Astrocyte (in vitro differentiated cells and primary cell): ENCODE measurements at regions not wholly inside any gene's neighbourhood (a gene's known extent, or its start where the extent isn't known, plus 50 kb on each side); places are given as distances from the start of the nearest gene placed in this dataset.

Experiments
- DNase-seq: peaks from one replicate; pipeline ENCODE4 v3.0.0-alpha.2; 2010; ENCODE audit warnings: low read depth
- FAIRE-seq: peaks from 2 replicates; lab custom pipeline; 2011; peaks lifted over from hg19 to GRCh38; lab: Jason Lieb, UNC
- H2AFZ ChIP-seq: 2 replicates; pipeline ENCODE4 v1.6.0; 2012; ENCODE audit warnings: low read depth, low read length, inconsistent platforms
- H3K27ac ChIP-seq: 2 replicates; pipeline ENCODE4 v1.5.1; 2011; ENCODE audit warnings: low read depth, low read length, inconsistent platforms
- H3K27me3 ChIP-seq: 2 replicates; pipeline ENCODE4 v1.6.0; 2011; ENCODE audit warnings: low read length, inconsistent platforms; ENCODE audit not compliant: insufficient read depth
- H3K36me3 ChIP-seq: 2 replicates; pipeline ENCODE4 v1.5.1; 2011; ENCODE audit warnings: low read length, inconsistent platforms; ENCODE audit not compliant: insufficient read depth
- H3K4me1 ChIP-seq: 2 replicates; pipeline ENCODE4 v1.5.1; 2011; ENCODE audit warnings: low read length, inconsistent platforms; ENCODE audit not compliant: insufficient read depth
- H3K4me2 ChIP-seq: 2 replicates; pipeline ENCODE4 v1.6.0; 2012; ENCODE audit warnings: low read length, inconsistent platforms
- H3K4me3 ChIP-seq: 2 replicates; pipeline ENCODE4 v1.5.1; 2011; ENCODE audit warnings: low read depth, mild to moderate bottlenecking, low read length, inconsistent platforms; ENCODE audit not compliant: insufficient read depth
- H3K79me2 ChIP-seq: 2 replicates; pipeline ENCODE4 v1.6.0; 2012; ENCODE audit warnings: mild to moderate bottlenecking, low read length, inconsistent platforms; ENCODE audit not compliant: insufficient read depth
- H3K9ac ChIP-seq: 2 replicates; pipeline ENCODE4 v1.6.0; 2012; ENCODE audit warnings: mild to moderate bottlenecking, low read length, inconsistent platforms
- H3K9me3 ChIP-seq: 2 replicates; pipeline ENCODE4 v1.5.1; 2012; ENCODE audit warnings: low read depth, mild to moderate bottlenecking, low read length, inconsistent platforms; ENCODE audit not compliant: insufficient read depth
- H4K20me1 ChIP-seq: 2 replicates; pipeline ENCODE4 v1.6.0; 2012; ENCODE audit warnings: low read length, inconsistent platforms; ENCODE audit not compliant: insufficient read depth
- H3K27ac Mint-ChIP-seq: one replicate; pipeline ENCODE4 v1.8.0; 2021; ENCODE audit warnings: mild to moderate bottlenecking, mixed read lengths; ENCODE audit not compliant: unreplicated experiment
- H3K27me3 Mint-ChIP-seq: one replicate; pipeline ENCODE4 v1.8.0; 2021; ENCODE audit warnings: low read depth, mixed read lengths; ENCODE audit not compliant: unreplicated experiment
- H3K36me3 Mint-ChIP-seq: one replicate; pipeline ENCODE4 v1.8.0; 2021; ENCODE audit warnings: low read depth, mixed read lengths; ENCODE audit not compliant: unreplicated experiment
- H3K4me1 Mint-ChIP-seq: one replicate; pipeline ENCODE4 v1.8.0; 2021; ENCODE audit warnings: low read depth, mixed read lengths; ENCODE audit not compliant: unreplicated experiment
- H3K4me3 Mint-ChIP-seq: one replicate; pipeline ENCODE4 v1.8.0; 2021; ENCODE audit warnings: mild to moderate bottlenecking, moderate library complexity, mixed read lengths; ENCODE audit not compliant: unreplicated experiment
- H3K9me3 Mint-ChIP-seq: one replicate; pipeline ENCODE4 v1.8.0; 2021; ENCODE audit warnings: mild to moderate bottlenecking, mixed read lengths; ENCODE audit not compliant: unreplicated experiment
- EZH2 ChIP-seq: IDR thresholded peaks from 2 replicates; pipeline ENCODE4 v1.6.1; 2012; ENCODE audit warnings: mild to moderate bottlenecking, low read length, inconsistent platforms; ENCODE audit not compliant: insufficient read depth
- TF ChIP-seq, protein P1 (sequence below): IDR thresholded peaks from 2 replicates; pipeline ENCODE4 v1.5.1; 2011; ENCODE audit warnings: low read depth, mild to moderate bottlenecking, inconsistent platforms, low read length, moderate library complexity; ENCODE audit not compliant: insufficient read depth

DNA sequence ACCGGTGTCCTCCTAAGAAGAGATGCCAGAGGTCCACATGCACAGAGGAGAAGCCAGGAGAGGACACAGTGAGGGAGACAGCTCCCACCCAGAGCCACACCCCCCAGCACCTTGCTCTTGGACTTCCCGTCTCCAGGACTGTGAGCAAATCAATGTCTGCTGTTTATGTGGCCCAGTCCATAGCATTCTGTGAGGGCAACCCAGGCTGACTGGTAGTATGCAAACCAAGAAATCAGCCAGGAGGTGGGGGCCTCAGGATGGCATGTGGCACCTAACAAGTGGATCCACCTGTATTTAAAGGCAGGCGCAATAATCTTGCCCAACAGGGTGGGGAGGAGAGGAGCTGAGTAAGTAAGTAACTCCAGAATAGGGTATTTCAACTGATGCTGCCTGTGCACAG, 136.4 kb downstream of the BRD1 start:
- Histone ChIP-seq H4K20me1 (no peaks in the 10 kb centered on the region), H3K27me3 (no peaks in the 10 kb centered on the region), H2AFZ (no peak overlapping the region), H3K4me3 (no peak overlapping the region), H3K4me2 (no peak overlapping the region), H3K9ac (no peak overlapping the region), H3K4me1 (no peaks in the 10 kb centered on the region), H3K9me3 (peaks cover 6% of the 10 kb centered on the region), H3K79me2 (no peaks in the 10 kb centered on the region), H3K36me3 (no peaks in the 10 kb centered on the region), H3K27ac (no peak overlapping the region)
- H3K4me3 Mint-ChIP-seq, result no peak overlapping the region
- peaks cover 2% of the 10 kb centered on the region for H3K4me1 Mint-ChIP-seq
- no peak for TF ChIP-seq EZH2
- TF ChIP-seq, protein P1, sequence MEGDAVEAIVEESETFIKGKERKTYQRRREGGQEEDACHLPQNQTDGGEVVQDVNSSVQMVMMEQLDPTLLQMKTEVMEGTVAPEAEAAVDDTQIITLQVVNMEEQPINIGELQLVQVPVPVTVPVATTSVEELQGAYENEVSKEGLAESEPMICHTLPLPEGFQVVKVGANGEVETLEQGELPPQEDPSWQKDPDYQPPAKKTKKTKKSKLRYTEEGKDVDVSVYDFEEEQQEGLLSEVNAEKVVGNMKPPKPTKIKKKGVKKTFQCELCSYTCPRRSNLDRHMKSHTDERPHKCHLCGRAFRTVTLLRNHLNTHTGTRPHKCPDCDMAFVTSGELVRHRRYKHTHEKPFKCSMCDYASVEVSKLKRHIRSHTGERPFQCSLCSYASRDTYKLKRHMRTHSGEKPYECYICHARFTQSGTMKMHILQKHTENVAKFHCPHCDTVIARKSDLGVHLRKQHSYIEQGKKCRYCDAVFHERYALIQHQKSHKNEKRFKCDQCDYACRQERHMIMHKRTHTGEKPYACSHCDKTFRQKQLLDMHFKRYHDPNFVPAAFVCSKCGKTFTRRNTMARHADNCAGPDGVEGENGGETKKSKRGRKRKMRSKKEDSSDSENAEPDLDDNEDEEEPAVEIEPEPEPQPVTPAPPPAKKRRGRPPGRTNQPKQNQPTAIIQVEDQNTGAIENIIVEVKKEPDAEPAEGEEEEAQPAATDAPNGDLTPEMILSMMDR, result no peak
- DNase-seq (no peak), FAIRE-seq (no peak)
- H3K27ac Mint-ChIP-seq, result no peak overlapping the region
- H3K27me3 Mint-ChIP-seq, result peaks cover 31% of the 10 kb centered on the region
- H3K9me3 Mint-ChIP-seq, result peaks cover 10% of the 10 kb centered on the region
- peaks cover 2% of the 10 kb centered on the region for H3K36me3 Mint-ChIP-seq

GRCh38 chr22:49690454-49690853, 137.2 kb downstream of the BRD1 start:
- H3K9ac ChIP-seq, result no peak overlapping the region
- Mint-ChIP-seq H3K4me1 (peaks cover 2% of the 10 kb centered on the region), H3K27me3 (peaks cover 32% of the 10 kb centered on the region), H3K4me3 (no peak overlapping the region), H3K27ac (no peak overlapping the region), H3K9me3 (peaks cover 10% of the 10 kb centered on the region), H3K36me3 (peaks cover 2% of the 10 kb centered on the region)
- no peaks in the 10 kb centered on the region for H3K79me2 ChIP-seq
- no peaks in the 10 kb centered on the region for H4K20me1 ChIP-seq
- no peak for DNase-seq
- no peak overlapping the region for H2AFZ ChIP-seq
- H3K4me3 ChIP-seq, result no peak overlapping the region
- TF ChIP-seq EZH2, result no peak
- peaks cover 6% of the 10 kb centered on the region for H3K9me3 ChIP-seq
- no peaks in the 10 kb centered on the region for H3K4me1 ChIP-seq
- no peak overlapping the region for H3K4me2 ChIP-seq
- H3K27me3 ChIP-seq, result no peaks in the 10 kb centered on the region
- no peak overlapping the region for H3K27ac ChIP-seq
- FAIRE-seq, result no peak
- no peaks in the 10 kb centered on the region for H3K36me3 ChIP-seq

GRCh38 chr22:49689858-49690257, 137.8 kb downstream of the BRD1 start:
- TF ChIP-seq, protein P1, result no peak
- no peak for TF ChIP-seq EZH2
- FAIRE-seq (no peak), DNase-seq (no peak)
- no peak overlapping the region for H3K4me3 ChIP-seq
- H3K27ac Mint-ChIP-seq, result no peak overlapping the region
- H3K4me1 Mint-ChIP-seq, result peaks cover 2% of the 10 kb centered on the region
- H3K9me3 Mint-ChIP-seq, result peaks cover 10% of the 10 kb centered on the region
- H3K4me1 ChIP-seq, result no peaks in the 10 kb centered on the region
- no peaks in the 10 kb centered on the region for H4K20me1 ChIP-seq
- no peak overlapping the region for H3K4me2 ChIP-seq
- H3K79me2 ChIP-seq, result no peaks in the 10 kb centered on the region
- H3K36me3 Mint-ChIP-seq, result peaks cover 2% of the 10 kb centered on the region
- H3K4me3 Mint-ChIP-seq, result no peak overlapping the region
- H3K9ac ChIP-seq, result no peak overlapping the region
- H3K27me3 ChIP-seq, result no peaks in the 10 kb centered on the region
- H3K27ac ChIP-seq, result no peak overlapping the region
- H3K9me3 ChIP-seq, result peaks cover 6% of the 10 kb centered on the region
- peaks cover 34% of the 10 kb centered on the region for H3K27me3 Mint-ChIP-seq
- H3K36me3 ChIP-seq, result no peaks in the 10 kb centered on the region
- no peak overlapping the region for H2AFZ ChIP-seq
